Endothelial cell (in vitro differentiated cells): ENCODE measurements at regions not wholly inside any gene's neighbourhood (a gene's known extent, or its start where the extent isn't known, plus 50 kb on each side); places are given as distances from the start of the nearest gene placed in this dataset.

ENCODE experiments used
- DNase-seq: peaks from one replicate; pipeline ENCODE4 v3.0.0; 2021; ENCODE audit warnings: low spot score
- H3K27ac Mint-ChIP-seq: one replicate; pipeline ENCODE4 v1.8.0; 2021; ENCODE audit warnings: mixed read lengths, inconsistent platforms; ENCODE audit not compliant: unreplicated experiment
- H3K27me3 Mint-ChIP-seq: one replicate; pipeline ENCODE4 v1.8.0; 2021; ENCODE audit warnings: mild to moderate bottlenecking, moderate library complexity, mixed read lengths, inconsistent platforms; ENCODE audit not compliant: unreplicated experiment
- H3K36me3 Mint-ChIP-seq: one replicate; pipeline ENCODE4 v1.8.0; 2021; ENCODE audit warnings: mild to moderate bottlenecking, low read depth, mixed read lengths, inconsistent platforms; ENCODE audit not compliant: unreplicated experiment
- H3K4me1 Mint-ChIP-seq: one replicate; pipeline ENCODE4 v1.8.0; 2021; ENCODE audit warnings: mild to moderate bottlenecking, mixed read lengths, inconsistent platforms; ENCODE audit not compliant: unreplicated experiment
- H3K4me3 Mint-ChIP-seq: one replicate; pipeline ENCODE4 v1.8.0; 2021; ENCODE audit warnings: mild to moderate bottlenecking, mixed read lengths, inconsistent platforms; ENCODE audit not compliant: unreplicated experiment
- H3K9me3 Mint-ChIP-seq: one replicate; pipeline ENCODE4 v1.8.0; 2021; ENCODE audit warnings: mixed read lengths, inconsistent platforms; ENCODE audit not compliant: unreplicated experiment
- CTCF ChIP-seq: fragments of 200-600 bp; sonication (generic); IDR thresholded peaks from one replicate; pipeline ENCODE4 v1.5.0; 2021; ENCODE audit warnings: antibody characterized with exemption; ENCODE audit not compliant: unreplicated experiment

- Mint-ChIP-seq H3K36me3 (no peaks in the 10 kb centered on the region), H3K9me3 (no peaks in the 10 kb centered on the region), H3K4me3 (no peak overlapping the region), H3K27ac (no peak overlapping the region), H3K27me3 (no peaks in the 10 kb centered on the region), H3K4me1 (no peaks in the 10 kb centered on the region)
- no peak for DNase-seq
- TF ChIP-seq CTCF = no peak
These were observed 1600.6 kb downstream of the PLA2G4A start for GRCh38 chr1:188429386-188429785.

GRCh38 chr1:188432427-188432826 lies 1603.7 kb downstream of the PLA2G4A start:
- H3K27ac Mint-ChIP-seq = no peak overlapping the region
- no peaks in the 10 kb centered on the region for H3K36me3 Mint-ChIP-seq
- no peak overlapping the region for H3K4me3 Mint-ChIP-seq
- no peaks in the 10 kb centered on the region for H3K9me3 Mint-ChIP-seq
- no peaks in the 10 kb centered on the region for H3K4me1 Mint-ChIP-seq
- DNase-seq = no peak
- no peaks in the 10 kb centered on the region for H3K27me3 Mint-ChIP-seq
- TF ChIP-seq CTCF = no peak

GRCh38 chr1:188433425-188433824 lies 1604.7 kb downstream of the PLA2G4A start:
- Mint-ChIP-seq H3K4me3 (no peak overlapping the region), H3K36me3 (no peaks in the 10 kb centered on the region), H3K27ac (no peak overlapping the region), H3K9me3 (no peaks in the 10 kb centered on the region), H3K4me1 (no peaks in the 10 kb centered on the region), H3K27me3 (no peaks in the 10 kb centered on the region)
- DNase-seq = no peak
- no peak for TF ChIP-seq CTCF

DNA sequence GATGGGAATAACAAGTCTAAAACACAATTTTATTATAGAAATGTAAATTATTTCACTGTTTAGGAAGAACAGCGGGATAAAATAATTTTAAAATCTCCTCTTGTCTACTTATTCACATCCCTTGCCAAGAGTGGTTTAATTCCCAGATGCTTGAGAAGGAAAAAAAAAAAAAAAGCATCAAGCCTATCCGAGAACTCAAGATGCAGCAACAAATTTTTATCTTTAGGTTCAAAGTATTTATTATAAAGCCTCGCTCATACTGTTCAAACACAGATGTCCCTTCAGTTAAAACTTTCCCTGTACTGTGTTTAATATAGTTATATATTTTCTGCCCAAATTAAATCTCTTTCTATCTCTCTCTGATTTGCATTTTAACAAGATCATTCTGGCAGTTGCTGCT lies 1615.8 kb downstream of the PLA2G4A start:
- Mint-ChIP-seq H3K4me1 (no peaks in the 10 kb centered on the region), H3K36me3 (no peaks in the 10 kb centered on the region), H3K27ac (no peak overlapping the region), H3K4me3 (no peak overlapping the region), H3K27me3 (no peaks in the 10 kb centered on the region), H3K9me3 (no peaks in the 10 kb centered on the region)
- no peak for DNase-seq
- no peak for TF ChIP-seq CTCF

- H3K4me3 Mint-ChIP-seq = no peak overlapping the region
- TF ChIP-seq CTCF = no peak
- no peaks in the 10 kb centered on the region for H3K27me3 Mint-ChIP-seq
- no peaks in the 10 kb centered on the region for H3K4me1 Mint-ChIP-seq
- DNase-seq = no peak
- no peak overlapping the region for H3K27ac Mint-ChIP-seq
- no peaks in the 10 kb centered on the region for H3K9me3 Mint-ChIP-seq
- no peaks in the 10 kb centered on the region for H3K36me3 Mint-ChIP-seq
These were observed 1634.1 kb downstream of the PLA2G4A start for GRCh38 chr1:188462837-188463236.
